HFF-Myc (cell line): ENCODE measurements at regions not wholly inside any gene's neighbourhood (a gene's known extent, or its start where the extent isn't known, plus 50 kb on each side); places are given as distances from the start of the nearest gene placed in this dataset.

ENCODE experiments used
- DNase-seq: peaks from one replicate; pipeline ENCODE4 v3.0.0-alpha.2; 2011; ENCODE audit warnings: low read depth; ENCODE audit errors: extremely low read depth
- H3K4me3 ChIP-seq: replicated peaks from 2 replicates; pipeline ENCODE4 v1.5.1; 2011; ENCODE audit warnings: low read depth, mild to moderate bottlenecking, control low read depth, low read length
- CTCF ChIP-seq: IDR thresholded peaks from 2 replicates; pipeline ENCODE4 v1.5.1; 2012; ENCODE audit warnings: mild to moderate bottlenecking, low read depth, low read length, control low read depth; ENCODE audit errors: missing control alignments

- H3K4me3 ChIP-seq = no peak overlapping the region
- no peak for TF ChIP-seq CTCF
- no peak for DNase-seq
These were observed 409.1 kb upstream of the TEX13C start for GRCh38 chrX:124910611-124911010.

- no peak overlapping the region for H3K4me3 ChIP-seq
- DNase-seq = no peak
- no peak for TF ChIP-seq CTCF
These were observed 402.7 kb upstream of the TEX13C start for GRCh38 chrX:124917011-124917410.

- DNase-seq = no peak
- H3K4me3 ChIP-seq = no peak overlapping the region
- TF ChIP-seq CTCF = no peak
These were observed 394.0 kb upstream of the TEX13C start for GRCh38 chrX:124925681-124926080.

DNA sequence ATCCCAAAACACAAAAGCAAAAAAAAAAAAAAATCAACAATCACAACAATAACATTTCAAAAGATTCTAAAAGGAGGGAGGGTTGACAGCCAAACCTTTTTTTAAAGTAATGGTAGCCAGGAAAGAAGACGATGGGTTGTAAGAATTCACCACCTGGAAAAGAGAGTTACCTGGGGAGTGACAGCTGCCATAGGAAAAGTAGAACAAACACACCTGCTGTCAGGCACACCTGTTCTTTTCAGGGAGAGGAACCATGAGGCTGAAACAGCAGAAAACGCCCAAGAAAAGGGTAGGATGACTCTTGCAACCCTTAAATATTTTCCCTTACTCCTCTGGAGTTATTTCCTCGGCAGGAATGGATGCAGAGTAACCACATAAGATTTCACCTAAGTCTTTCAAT, 388.4 kb upstream of the TEX13C start:
- DNase-seq = no peak
- H3K4me3 ChIP-seq = no peak overlapping the region
- no peak for TF ChIP-seq CTCF

DNA sequence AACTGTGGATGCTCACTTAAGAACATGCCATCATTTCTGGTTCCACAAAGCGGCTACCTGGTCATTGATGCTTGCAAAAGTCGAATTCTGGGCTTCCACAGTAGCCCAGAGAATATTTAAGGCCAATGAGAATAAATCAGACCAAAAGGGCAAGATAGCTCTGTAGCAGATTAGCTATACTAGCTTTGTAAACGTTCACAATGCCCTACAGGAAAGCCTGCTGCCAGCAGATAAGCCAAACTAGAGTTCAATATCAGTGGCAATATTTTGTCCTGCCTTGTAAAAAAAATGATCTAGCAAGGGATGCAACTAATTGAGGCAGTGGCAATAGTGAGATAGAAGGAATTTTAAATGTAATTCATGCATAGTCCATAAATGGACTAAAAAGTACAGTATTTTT, 387.7 kb upstream of the TEX13C start:
- no peak for DNase-seq
- no peak for TF ChIP-seq CTCF
- H3K4me3 ChIP-seq = no peak overlapping the region

GRCh38 chrX:124938715-124939114, 381.0 kb upstream of the TEX13C start:
- H3K4me3 ChIP-seq = no peak overlapping the region
- DNase-seq = no peak
- TF ChIP-seq CTCF = no peak

DNA sequence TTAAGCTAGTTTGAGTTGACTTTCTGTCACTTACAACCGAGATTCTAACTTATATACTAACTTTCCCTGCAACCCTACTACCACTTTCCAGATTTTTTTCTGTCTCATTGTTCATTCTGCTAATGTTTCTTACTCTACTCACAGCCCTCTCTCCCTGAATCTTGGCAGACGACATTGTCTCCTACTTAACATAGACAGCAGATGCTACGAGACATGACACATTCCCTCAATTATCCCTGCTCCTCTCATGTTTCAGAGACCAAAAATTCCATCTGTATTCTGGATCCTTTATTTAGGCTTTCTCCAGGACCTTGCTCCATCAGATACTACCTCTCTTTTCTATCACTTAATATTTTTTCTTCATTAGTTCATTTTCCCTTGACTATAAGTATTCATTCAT, 379.1 kb upstream of the TEX13C start:
- H3K4me3 ChIP-seq = no peak overlapping the region
- TF ChIP-seq CTCF = no peak
- no peak for DNase-seq
